GM13977 (cell line): ENCODE measurements at regions not wholly inside any gene's neighbourhood (a gene's known extent, or its start where the extent isn't known, plus 50 kb on each side); places are given as distances from the start of the nearest gene placed in this dataset.
A peak's percentile ranks its signal among the peaks of the same experiment; 100 is the strongest.

Source experiments
- DNase-seq: peaks from one replicate; pipeline ENCODE4 v3.0.0; 2012; ENCODE audit warnings: low spot score
- CTCF ChIP-seq: IDR thresholded peaks from 2 replicates; pipeline ENCODE4 v1.5.1; 2012; ENCODE audit warnings: mild to moderate bottlenecking, control low read depth; ENCODE audit not compliant: insufficient read depth; ENCODE audit errors: extremely low read depth, missing control alignments
- in situ Hi-C: fragments of 300-500 bp; cut with MboI; formaldehyde crosslinking; loops from one replicate; pipeline ENCODE4 v1.12.0; 2022; ENCODE audit warnings: low sequenced_read_pairs, low pct_unique_long_range_greater_than_20kb, mixed read lengths, inconsistent platforms; ENCODE audit not compliant: unreplicated experiment

DNA sequence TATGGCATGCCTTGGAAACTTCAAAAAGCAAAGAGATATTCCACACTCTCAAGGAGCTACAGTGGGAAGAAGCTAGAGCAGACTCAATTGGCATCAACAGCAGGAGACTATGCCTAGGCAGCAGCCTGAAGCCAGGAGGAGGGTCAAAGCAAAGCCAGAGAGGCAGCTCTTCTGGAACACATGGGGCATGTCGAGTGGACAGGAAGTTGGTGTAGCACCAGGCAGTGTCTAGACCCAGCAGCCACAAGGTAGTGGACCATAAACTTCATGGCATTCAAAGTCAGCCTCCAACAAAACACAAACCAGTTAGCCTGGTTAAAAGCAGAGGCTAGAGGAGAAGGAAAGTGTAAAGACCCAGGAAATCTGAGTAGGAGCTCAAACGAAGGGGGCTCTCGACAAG is 311.2 kb upstream of the PKDCC start:
- in situ Hi-C loops, result no loop called here
- TF ChIP-seq CTCF, result no peak
- DNase-seq, result no peak

DNA sequence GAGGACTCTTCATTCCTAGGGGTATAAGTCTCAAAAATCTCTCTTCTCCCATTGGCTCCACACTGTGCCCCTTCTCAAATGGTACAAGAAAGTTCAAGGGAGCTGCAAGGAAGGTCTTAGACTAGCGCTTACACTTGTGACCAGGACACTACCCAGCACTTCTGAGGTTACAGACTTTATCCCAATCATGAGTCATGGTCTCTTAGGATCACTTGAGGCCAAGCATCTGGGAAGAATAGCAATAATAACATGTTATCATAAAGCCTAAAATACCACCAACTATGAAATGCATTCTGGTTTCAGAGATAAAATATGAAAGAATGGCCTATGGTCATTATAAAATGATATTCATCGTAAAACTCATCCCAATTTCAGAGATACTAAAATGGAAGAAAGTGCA is 309.9 kb upstream of the PKDCC start:
- in situ Hi-C loops, result no loop called here
- TF ChIP-seq CTCF, result no peak
- no peak for DNase-seq

- TF ChIP-seq CTCF, result no peak
- DNase-seq, result peak; percentile 6
- in situ Hi-C loops, result no loop called here
Measured at GRCh38 chr2:41741951-41742595, 305.7 kb upstream of the PKDCC start.

GRCh38 chr2:41743324-41743723 is 304.5 kb upstream of the PKDCC start:
- in situ Hi-C loops, result no loop called here
- no peak for TF ChIP-seq CTCF
- DNase-seq, result no peak

- in situ Hi-C loops, result no loop called here
- TF ChIP-seq CTCF, result no peak
- no peak for DNase-seq
Measured at GRCh38 chr2:41750829-41751228, 297.0 kb upstream of the PKDCC start.

GRCh38 chr2:41759880-41760279 is 287.9 kb upstream of the PKDCC start:
- DNase-seq, result no peak
- in situ Hi-C loops, result no loop called here
- no peak for TF ChIP-seq CTCF

DNA sequence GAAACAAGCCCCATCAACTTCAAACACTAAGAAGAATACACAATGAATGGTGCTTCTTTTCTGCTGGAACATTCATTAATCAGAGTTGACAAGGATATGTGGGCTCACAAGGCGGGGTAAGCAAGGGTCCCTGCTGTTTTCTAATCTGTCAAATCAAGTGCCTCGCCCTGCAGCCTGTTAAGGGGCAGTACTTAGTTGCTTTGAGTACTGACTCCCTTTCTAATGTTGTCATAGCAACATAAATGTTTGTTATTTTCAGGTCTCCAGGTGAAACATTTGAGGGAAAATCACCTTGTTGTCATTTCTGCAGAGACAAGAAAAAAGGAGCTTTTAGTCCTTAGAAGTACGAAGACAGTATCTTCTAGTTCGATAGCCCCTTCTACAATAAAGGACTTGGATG is 284.7 kb upstream of the PKDCC start:
- no peak for TF ChIP-seq CTCF
- in situ Hi-C loops, result no loop called here
- DNase-seq, result no peak
